ENCODE measurements at regions not wholly inside any gene's neighbourhood (a gene's known extent, or its start where the extent isn't known, plus 50 kb on each side); places are given as distances from the start of the nearest gene placed in this dataset.

DNA sequence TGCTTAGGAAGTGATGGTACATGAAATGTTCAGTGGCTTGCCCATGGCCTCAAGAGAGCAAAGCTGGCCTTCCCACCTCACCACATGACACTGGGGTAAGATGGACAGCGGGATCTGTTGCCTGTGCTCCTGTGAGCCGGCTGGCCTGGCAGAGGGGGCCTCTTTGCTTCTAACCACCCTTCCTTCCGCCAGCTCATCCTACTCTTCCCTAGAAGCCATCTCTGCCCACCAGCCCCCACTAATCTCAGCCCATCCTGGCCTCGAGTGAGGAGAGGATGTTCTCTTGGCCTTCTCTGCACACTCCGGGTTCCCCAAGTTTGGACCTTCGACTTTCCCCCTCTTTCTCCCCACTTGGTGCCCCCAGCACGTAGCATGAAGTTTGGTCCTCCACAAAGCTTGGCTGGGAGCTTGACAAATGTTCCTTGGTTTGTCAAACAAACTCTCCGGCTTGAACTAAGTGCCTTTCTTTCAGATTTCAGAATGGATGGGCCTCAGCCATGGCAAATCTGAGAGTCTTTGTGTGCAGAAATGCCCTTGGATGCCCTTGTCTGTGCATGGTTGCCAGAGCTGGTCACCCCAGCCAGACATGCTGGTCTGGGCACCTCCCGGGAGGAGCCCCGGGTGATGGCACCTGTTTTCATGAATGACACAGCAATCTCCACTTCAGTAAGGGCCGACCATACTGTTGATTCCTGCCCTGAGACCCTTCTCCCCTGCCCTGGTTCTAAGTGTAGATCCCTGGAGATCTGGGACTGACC lies 145.5 kb downstream of the URI1 start:
- H3K9me3 ChIP-seq (ENCODE audit: control insufficient read depth in 4 of 4, insufficient read depth in 3 of 4, low read length in 3 of 4), result peaks cover 0 to 3% (median 0%) of the 10 kb centered on the region in 4 donors
- ATAC-seq (ENCODE audit: insufficient read depth, low FRiP score) (no peak), DNase-seq (no peak)
- H3K36me3 ChIP-seq (ENCODE audit: control insufficient read depth in 4 of 4, insufficient read depth in 4 of 4, low read length in 4 of 4), result no peaks in the 10 kb centered on the region
- 87 to 96% methylated on average over 11 of the region's 11 CpGs for whole genome bisulfite sequencing, 2 donors
- H3K27ac ChIP-seq (ENCODE audit: low read depth in 1 of 2, low read length in 1 of 2), result no peak overlapping the region
- peaks cover 0 to 17% (median 2%) of the 10 kb centered on the region in 5 donors for H3K4me1 ChIP-seq (ENCODE audit: control insufficient read depth in 5 of 5, insufficient read depth in 5 of 5, low read length in 5 of 5)
- H3K9ac ChIP-seq (ENCODE audit: insufficient read depth in 1 of 2, low read length in 2 of 2), result no peak overlapping the region
- H3K4me3 ChIP-seq, result no peak overlapping the region
- H3K27me3 ChIP-seq (ENCODE audit: control insufficient read depth in 3 of 3, insufficient read depth in 3 of 3, low read length in 2 of 3), result no peaks in the 10 kb centered on the region
- TF ChIP-seq CTCF (IDR thresholded peaks at IDR 0.05; ENCODE audit: control extremely low read depth, extremely low read depth), result no peak

DNA sequence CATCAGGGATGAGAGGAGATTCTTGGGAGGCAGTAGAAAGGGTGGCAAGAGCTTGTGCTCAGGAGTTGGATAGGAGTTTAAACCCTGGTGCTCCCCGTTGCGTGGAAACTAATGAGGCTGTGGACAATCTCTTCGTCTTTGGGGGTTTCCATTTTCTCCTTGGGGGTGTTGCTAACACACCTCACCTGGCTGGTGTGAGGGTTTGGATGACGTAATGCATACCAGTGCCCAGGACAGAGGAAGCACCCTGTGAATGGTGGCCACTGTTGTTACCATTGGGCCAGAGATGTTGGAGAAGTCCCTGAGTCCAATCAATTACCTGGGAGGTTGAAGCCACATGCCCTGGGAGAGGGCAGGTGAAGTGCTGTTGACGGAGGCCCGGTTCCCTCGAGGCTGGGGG lies 146.5 kb downstream of the URI1 start:
- DNase-seq, result no peak
- Histone ChIP-seq H3K4me1 (ENCODE audit: control insufficient read depth in 5 of 5, insufficient read depth in 5 of 5, low read length in 5 of 5) (peaks cover 0 to 17% (median 2%) of the 10 kb centered on the region in 5 donors), H3K27ac (ENCODE audit: low read depth in 1 of 2, low read length in 1 of 2) (no peak overlapping the region), H3K9ac (ENCODE audit: insufficient read depth in 1 of 2, low read length in 2 of 2) (no peak overlapping the region), H3K27me3 (ENCODE audit: control insufficient read depth in 3 of 3, insufficient read depth in 3 of 3, low read length in 2 of 3) (no peaks in the 10 kb centered on the region), H3K4me3 (no peak overlapping the region), H3K36me3 (ENCODE audit: control insufficient read depth in 4 of 4, insufficient read depth in 4 of 4, low read length in 4 of 4) (no peaks in the 10 kb centered on the region), H3K9me3 (ENCODE audit: control insufficient read depth in 4 of 4, insufficient read depth in 3 of 4, low read length in 3 of 4) (peaks cover 0 to 3% (median 0%) of the 10 kb centered on the region in 4 donors)
- ATAC-seq (ENCODE audit: insufficient read depth, low FRiP score), result no peak
- no peak for TF ChIP-seq CTCF (IDR thresholded peaks at IDR 0.05; ENCODE audit: control extremely low read depth, extremely low read depth)
- 86 to 96% methylated on average over 7 of the region's 7 CpGs for WGBS, 2 donors

GRCh38 chr19:30089086-30089665 lies 147.1 kb downstream of the URI1 start:
- ATAC-seq (ENCODE audit: insufficient read depth, low FRiP score) (no peak), DNase-seq (no peak)
- 88 to 92% methylated on average over 20 of the region's 20 CpGs for WGBS, 2 donors

More at GRCh38 chr19:30089086-30089665, 147.1 kb downstream of the URI1 start:
- TF ChIP-seq CTCF (IDR thresholded peaks at IDR 0.05; ENCODE audit: control extremely low read depth, extremely low read depth), result no peak
- Histone ChIP-seq H3K4me3 (no peak overlapping the region), H3K9me3 (ENCODE audit: control insufficient read depth in 4 of 4, insufficient read depth in 3 of 4, low read length in 3 of 4) (peaks cover 0 to 3% (median 0%) of the 10 kb centered on the region in 4 donors), H3K27me3 (ENCODE audit: control insufficient read depth in 3 of 3, insufficient read depth in 3 of 3, low read length in 2 of 3) (no peaks in the 10 kb centered on the region), H3K27ac (ENCODE audit: low read depth in 1 of 2, low read length in 1 of 2) (no peak overlapping the region), H3K9ac (ENCODE audit: insufficient read depth in 1 of 2, low read length in 2 of 2) (no peak overlapping the region), H3K36me3 (ENCODE audit: control insufficient read depth in 4 of 4, insufficient read depth in 4 of 4, low read length in 4 of 4) (no peaks in the 10 kb centered on the region), H3K4me1 (ENCODE audit: control insufficient read depth in 5 of 5, insufficient read depth in 5 of 5, low read length in 5 of 5) (peaks cover 0 to 13% (median 2%) of the 10 kb centered on the region in 5 donors)
